H9 (cell line): ENCODE measurements at regions not wholly inside any gene's neighbourhood (a gene's known extent, or its start where the extent isn't known, plus 50 kb on each side); places are given as distances from the start of the nearest gene placed in this dataset.

Source experiments
- DNase-seq: peaks from one replicate; pipeline ENCODE4 v3.0.0-alpha.2; 2017
- H2AFZ ChIP-seq: one replicate; pipeline ENCODE4 v1.6.1; 2013; ENCODE audit warnings: mild to moderate bottlenecking, low read length, control low read depth, moderate library complexity
- H2AK5ac ChIP-seq: 2 replicates; pipeline ENCODE4 v1.6.1; 2013; ENCODE audit warnings: low read length, control low read depth, mixed read lengths; ENCODE audit not compliant: insufficient read length
- H2BK120ac ChIP-seq: one replicate; pipeline ENCODE4 v1.6.1; 2013; ENCODE audit warnings: low read depth, mild to moderate bottlenecking, low read length, control low read depth, inconsistent platforms; ENCODE audit not compliant: poor library complexity, severe bottlenecking
- H2BK12ac ChIP-seq: 2 replicates; pipeline ENCODE4 v1.6.1; 2013; ENCODE audit warnings: low read length, control low read depth, mixed read lengths, low read depth; ENCODE audit not compliant: insufficient read length
- H2BK15ac ChIP-seq: 2 replicates; pipeline ENCODE4 v1.6.1; 2013; ENCODE audit warnings: low read depth, low read length, control low read depth
- H2BK20ac ChIP-seq: one replicate; pipeline ENCODE4 v1.6.1; 2013; ENCODE audit warnings: low read depth, mild to moderate bottlenecking, low read length, control low read depth, inconsistent platforms; ENCODE audit not compliant: poor library complexity, severe bottlenecking
- H2BK5ac ChIP-seq: 2 replicates; pipeline ENCODE4 v1.6.1; 2013; ENCODE audit warnings: low read length, control low read depth, mixed read lengths; ENCODE audit not compliant: insufficient read length
- H3K14ac ChIP-seq: 2 replicates; pipeline ENCODE4 v1.6.1; 2013; ENCODE audit warnings: low read length, control low read depth; ENCODE audit not compliant: insufficient read depth
- H3K18ac ChIP-seq: 2 replicates; pipeline ENCODE4 v1.6.1; 2013; ENCODE audit warnings: low read depth, mild to moderate bottlenecking, mixed read lengths, low read length, control low read depth; ENCODE audit not compliant: insufficient read length
- H3K23ac ChIP-seq: 2 replicates; pipeline ENCODE4 v1.6.1; 2013; ENCODE audit warnings: low read length, control low read depth, mixed read lengths, low read depth; ENCODE audit not compliant: insufficient read length
- H3K23me2 ChIP-seq: 2 replicates; pipeline ENCODE4 v1.6.1; 2013; ENCODE audit warnings: low read depth, mild to moderate bottlenecking, mixed read lengths, low read length, control low read depth; ENCODE audit not compliant: insufficient read length, poor library complexity, severe bottlenecking
- H3K27ac ChIP-seq: 2 replicates; pipeline ENCODE4 v1.5.1; 2013; ENCODE audit warnings: low read length, control low read depth, mixed read lengths, low read depth; ENCODE audit not compliant: insufficient read length
- H3K27me3 ChIP-seq: 2 replicates; pipeline ENCODE4 v1.6.1; 2013; ENCODE audit warnings: low read length, control low read depth, inconsistent platforms; ENCODE audit not compliant: insufficient read depth
- H3K4ac ChIP-seq: 2 replicates; pipeline ENCODE4 v1.6.1; 2013; ENCODE audit warnings: low read depth, mild to moderate bottlenecking, control low read depth, inconsistent platforms, low read length, moderate library complexity
- H3K4me1 ChIP-seq: 2 replicates; pipeline ENCODE4 v1.6.1; 2013; ENCODE audit warnings: low read length, control low read depth, inconsistent platforms; ENCODE audit not compliant: insufficient read depth
- H3K4me2 ChIP-seq: 2 replicates; pipeline ENCODE4 v1.6.1; 2013; ENCODE audit warnings: low read length, control low read depth, mixed read lengths; ENCODE audit not compliant: insufficient read length, insufficient read depth
- H3K56ac ChIP-seq: 2 replicates; pipeline ENCODE4 v1.6.1; 2013; ENCODE audit warnings: low read depth, mild to moderate bottlenecking, mixed read lengths, low read length, control low read depth; ENCODE audit not compliant: insufficient read length
- H3K79me1 ChIP-seq: 2 replicates; pipeline ENCODE4 v1.6.1; 2013; ENCODE audit warnings: low read depth, mild to moderate bottlenecking, moderate library complexity, low read length, control low read depth, inconsistent platforms; ENCODE audit not compliant: insufficient read depth, poor library complexity, severe bottlenecking
- H3K79me2 ChIP-seq: 2 replicates; pipeline ENCODE4 v1.6.1; 2013; ENCODE audit warnings: low read length, control low read depth, inconsistent platforms; ENCODE audit not compliant: insufficient read depth
- H3K9ac ChIP-seq: 2 replicates; pipeline ENCODE4 v1.6.1; 2013; ENCODE audit warnings: low read length, control low read depth, mixed read lengths; ENCODE audit not compliant: insufficient read length; ENCODE audit errors: extremely low read depth
- H3K9me3 ChIP-seq: one replicate; pipeline ENCODE4 v1.6.1; 2013; ENCODE audit warnings: low read depth, low read length, inconsistent platforms; ENCODE audit not compliant: control insufficient read depth
- H3T11ph ChIP-seq: one replicate; pipeline ENCODE4 v1.6.1; 2013; ENCODE audit warnings: mild to moderate bottlenecking, low read length, control low read depth, inconsistent platforms
- H4K20me1 ChIP-seq: one replicate; pipeline ENCODE4 v1.6.1; 2013; ENCODE audit not compliant: control insufficient read depth, insufficient read length, insufficient read depth
- H4K5ac ChIP-seq: 2 replicates; pipeline ENCODE4 v1.6.1; 2013; ENCODE audit warnings: low read depth, mild to moderate bottlenecking, mixed read lengths, low read length, control low read depth; ENCODE audit not compliant: insufficient read length
- H4K8ac ChIP-seq: replicated peaks from 2 replicates; pipeline ENCODE4 v1.6.1; 2013; ENCODE audit warnings: low read length, control low read depth, mixed read lengths, low read depth; ENCODE audit not compliant: insufficient read length
- H4K91ac ChIP-seq: 2 replicates; pipeline ENCODE4 v1.6.1; 2013; ENCODE audit warnings: low read depth, mild to moderate bottlenecking, moderate library complexity, mixed read lengths, low read length, control low read depth; ENCODE audit not compliant: insufficient read length
- H3K27ac Mint-ChIP-seq, 3 experiments: 2 replicates in 2 of 3; 3 replicates in 1 of 3; pipeline ENCODE4 v1.8.0; 2020 to 2021; ENCODE audit warnings: mixed read lengths in 3 of 3, mild to moderate bottlenecking in 1 of 3, moderate library complexity in 1 of 3
- H3K27me3 Mint-ChIP-seq: 2 replicates; pipeline ENCODE4 v1.8.0; 2021; ENCODE audit warnings: low read depth, mild to moderate bottlenecking, moderate library complexity, mixed read lengths
- H3K36me3 Mint-ChIP-seq, 3 experiments: 2 replicates in 2 of 3; 3 replicates in 1 of 3; pipeline ENCODE4 v1.8.0; 2020 to 2021; ENCODE audit warnings: low read depth in 3 of 3, mixed read lengths in 3 of 3; ENCODE audit not compliant: insufficient read depth in 1 of 3
- H3K4me1 Mint-ChIP-seq, 2 experiments: 2 replicates each; pipeline ENCODE4 v1.8.0; 2020; ENCODE audit warnings: mixed read lengths in 2 of 2
- H3K4me3 Mint-ChIP-seq, 2 experiments: 2 replicates in 1 of 2; 3 replicates in 1 of 2; pipeline ENCODE4 v1.8.0; 2020 to 2021; ENCODE audit warnings: mild to moderate bottlenecking in 2 of 2, mixed read lengths in 2 of 2, moderate library complexity in 1 of 2
- H3K9me3 Mint-ChIP-seq, 2 experiments: 2 replicates in 1 of 2; 3 replicates in 1 of 2; pipeline ENCODE4 v1.8.0; 2020; ENCODE audit warnings: mild to moderate bottlenecking in 2 of 2, mixed read lengths in 2 of 2, moderate library complexity in 1 of 2
- WGBS: extraction: QIAGEN DNeasy Blood & Tissue Kit; methylation state at CpG from one replicate; pipeline ENCODE4 v1.1.7; 2013; ENCODE audit warnings: missing lambda C conversion rate, low lambda C conversion rate, mixed read lengths; ENCODE audit not compliant: insufficient read length; ENCODE audit errors: extremely low coverage; 5-methylcytosine and 5-hydroxymethylcytosine counted together
- TF ChIP-seq, protein P1 (sequence below): fragments of 200-600 bp; sonication (generic); conservative IDR thresholded peaks from 3 replicates; pipeline ENCODE4 v1.8.0; 2021; ENCODE audit warnings: antibody characterized with exemption, mild to moderate bottlenecking

DNA sequence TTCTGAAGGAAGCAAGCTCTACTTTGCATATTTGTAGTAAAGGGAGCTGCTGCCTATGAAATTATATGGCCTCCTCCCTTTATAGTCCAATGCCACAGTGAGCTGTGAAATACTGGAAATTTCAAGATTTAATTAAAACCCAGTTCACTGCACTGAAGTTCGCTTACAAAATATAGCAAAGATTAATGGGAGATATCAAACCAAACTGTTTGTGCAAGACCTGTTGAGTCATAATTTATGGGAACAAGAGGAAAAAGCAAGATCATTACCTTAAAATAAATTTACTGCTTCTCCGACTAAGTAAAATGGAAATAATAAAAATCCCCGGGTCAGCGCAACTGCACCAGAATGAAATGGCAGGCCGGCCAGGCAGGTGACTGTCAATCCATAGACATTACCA lies 215.5 kb upstream of the RAB6C start:
- Histone ChIP-seq H3K4me1 (no peaks in the 10 kb centered on the region), H3K79me2 (no peaks in the 10 kb centered on the region), H2BK120ac (no peak overlapping the region), H3K79me1 (no peaks in the 10 kb centered on the region), H3K23me2 (no peaks in the 10 kb centered on the region), H2AFZ (no peak overlapping the region), H3K18ac (no peak overlapping the region), H2BK20ac (no peak overlapping the region), H3T11ph (no peak overlapping the region), H3K14ac (no peak overlapping the region), H2BK15ac (no peak overlapping the region), H3K4ac (no peak overlapping the region), H2BK5ac (no peak overlapping the region), H3K9me3 (no peaks in the 10 kb centered on the region), H4K20me1 (no peaks in the 10 kb centered on the region), H3K9ac (no peak overlapping the region), H3K27me3 (no peaks in the 10 kb centered on the region), H2AK5ac (no peak overlapping the region), H3K23ac (no peak overlapping the region), H4K8ac (no peak overlapping the region), H3K4me2 (no peak overlapping the region), H2BK12ac (no peak overlapping the region), H3K56ac (no peak overlapping the region), H4K91ac (no peak overlapping the region), H4K5ac (no peak overlapping the region), H3K27ac (no peak overlapping the region)
- no CpG with 5 or more reads among the region's 5 CpGs for WGBS
- TF ChIP-seq, protein P1, sequence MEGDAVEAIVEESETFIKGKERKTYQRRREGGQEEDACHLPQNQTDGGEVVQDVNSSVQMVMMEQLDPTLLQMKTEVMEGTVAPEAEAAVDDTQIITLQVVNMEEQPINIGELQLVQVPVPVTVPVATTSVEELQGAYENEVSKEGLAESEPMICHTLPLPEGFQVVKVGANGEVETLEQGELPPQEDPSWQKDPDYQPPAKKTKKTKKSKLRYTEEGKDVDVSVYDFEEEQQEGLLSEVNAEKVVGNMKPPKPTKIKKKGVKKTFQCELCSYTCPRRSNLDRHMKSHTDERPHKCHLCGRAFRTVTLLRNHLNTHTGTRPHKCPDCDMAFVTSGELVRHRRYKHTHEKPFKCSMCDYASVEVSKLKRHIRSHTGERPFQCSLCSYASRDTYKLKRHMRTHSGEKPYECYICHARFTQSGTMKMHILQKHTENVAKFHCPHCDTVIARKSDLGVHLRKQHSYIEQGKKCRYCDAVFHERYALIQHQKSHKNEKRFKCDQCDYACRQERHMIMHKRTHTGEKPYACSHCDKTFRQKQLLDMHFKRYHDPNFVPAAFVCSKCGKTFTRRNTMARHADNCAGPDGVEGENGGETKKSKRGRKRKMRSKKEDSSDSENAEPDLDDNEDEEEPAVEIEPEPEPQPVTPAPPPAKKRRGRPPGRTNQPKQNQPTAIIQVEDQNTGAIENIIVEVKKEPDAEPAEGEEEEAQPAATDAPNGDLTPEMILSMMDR, result no peak
- Mint-ChIP-seq H3K4me3 (no peak overlapping the region), H3K9me3 (no peaks in the 10 kb centered on the region), H3K27ac (no peak overlapping the region), H3K36me3 (no peaks in the 10 kb centered on the region), H3K27me3 (peaks cover 9% of the 10 kb centered on the region), H3K4me1 (peaks cover 2 to 12% of the 10 kb centered on the region in 2 experiments; a peak in 3 of 4 replicates)
- no peak for DNase-seq
